Caco-2 (cell line): ENCODE measurements at regions not wholly inside any gene's neighbourhood (a gene's known extent, or its start where the extent isn't known, plus 50 kb on each side); places are given as distances from the start of the nearest gene placed in this dataset.

Experiments used
- BruUV-seq: library from RNA; stranded (reverse); fragments of 400-500 nt; replicated peaks from 2 replicates; lab custom pipeline; 2021; lab: Mats Ljungman, UMichigan
- CTCF ChIA-PET: fragments of 300-600 bp; sonication (Branson Sonifier 250); formaldehyde crosslinking; loops from one replicate; lab custom pipeline; 2022; ENCODE audit warnings: antibody characterized with exemption; lab: Charles Lee
- POLR2A ChIA-PET: fragments of 300-600 bp; sonication (Branson Sonifier 250); formaldehyde crosslinking; loops from one replicate; lab custom pipeline; 2022; ENCODE audit warnings: antibody characterized with exemption; lab: Charles Lee
- DNase-seq, 2 experiments: peaks; one replicate each; pipeline versions ENCODE4 v3.0.0 to v3.0.0-alpha.2; 2020 to 2022
- H3K27me3 ChIP-seq: replicated peaks from 2 replicates; pipeline ENCODE4 v1.6.0; 2011; ENCODE audit warnings: low read length; ENCODE audit not compliant: control insufficient read depth, insufficient read depth
- H3K36me3 ChIP-seq: 2 replicates; pipeline ENCODE4 v1.5.1; 2011; ENCODE audit warnings: low read length; ENCODE audit not compliant: control insufficient read depth, insufficient read depth
- H3K4me1 ChIP-seq: fragments of 250-450 bp; sonication (Bioruptor Pico); 2 replicates; pipeline ENCODE4 v1.5.1; 2020; ENCODE audit warnings: mild to moderate bottlenecking
- H3K4me3 ChIP-seq: 2 replicates; pipeline ENCODE4 v1.5.1; 2011; ENCODE audit warnings: low read depth, mild to moderate bottlenecking, control low read depth, low read length
- H3K9me3 ChIP-seq: fragments of 250-450 bp; sonication (Bioruptor Pico); 2 replicates; pipeline ENCODE4 v1.5.1; 2020; ENCODE audit warnings: mild to moderate bottlenecking, moderate library complexity
- H3K27ac Mint-ChIP-seq: one replicate; pipeline ENCODE4 v1.8.0; 2022; ENCODE audit warnings: mixed read lengths; ENCODE audit not compliant: unreplicated experiment
- H3K27me3 Mint-ChIP-seq: one replicate; pipeline ENCODE4 v1.8.0; 2022; ENCODE audit warnings: mixed read lengths; ENCODE audit not compliant: insufficient read depth, unreplicated experiment
- H3K36me3 Mint-ChIP-seq: one replicate; pipeline ENCODE4 v1.8.0; 2022; ENCODE audit warnings: mild to moderate bottlenecking, mixed read lengths; ENCODE audit not compliant: insufficient read depth, unreplicated experiment
- H3K4me1 Mint-ChIP-seq: one replicate; pipeline ENCODE4 v1.8.0; 2022; ENCODE audit warnings: low read depth, mixed read lengths; ENCODE audit not compliant: unreplicated experiment
- H3K4me3 Mint-ChIP-seq: one replicate; pipeline ENCODE4 v1.8.0; 2022; ENCODE audit warnings: mild to moderate bottlenecking, moderate library complexity, mixed read lengths; ENCODE audit not compliant: unreplicated experiment
- H3K9me3 Mint-ChIP-seq: one replicate; pipeline ENCODE4 v1.8.0; 2022; ENCODE audit warnings: mixed read lengths; ENCODE audit not compliant: unreplicated experiment
- CTCF ChIP-seq, 2 experiments: fragments of 200-600 bp in 1 of 2; IDR thresholded peaks; 1 replicate in 1 of 2; 2 replicates in 1 of 2; pipeline versions ENCODE4 v1.5.1 to v1.8.0; 2011 to 2022; ENCODE audit warnings: antibody characterized with exemption in 1 of 2, control low read depth in 1 of 2, inconsistent platforms in 1 of 2, low read depth in 1 of 2, low read length in 1 of 2, mild to moderate bottlenecking in 1 of 2, moderate library complexity in 1 of 2; ENCODE audit not compliant: insufficient read depth in 1 of 2, severe bottlenecking in 1 of 2, unreplicated experiment in 1 of 2
- intact Hi-C: fragments of 100-400 bp; cut with micrococcal nuclease; formaldehyde crosslinking; loops from one replicate; pipeline ENCODE4 v1.10.0; 2022; ENCODE audit not compliant: unreplicated experiment

DNA sequence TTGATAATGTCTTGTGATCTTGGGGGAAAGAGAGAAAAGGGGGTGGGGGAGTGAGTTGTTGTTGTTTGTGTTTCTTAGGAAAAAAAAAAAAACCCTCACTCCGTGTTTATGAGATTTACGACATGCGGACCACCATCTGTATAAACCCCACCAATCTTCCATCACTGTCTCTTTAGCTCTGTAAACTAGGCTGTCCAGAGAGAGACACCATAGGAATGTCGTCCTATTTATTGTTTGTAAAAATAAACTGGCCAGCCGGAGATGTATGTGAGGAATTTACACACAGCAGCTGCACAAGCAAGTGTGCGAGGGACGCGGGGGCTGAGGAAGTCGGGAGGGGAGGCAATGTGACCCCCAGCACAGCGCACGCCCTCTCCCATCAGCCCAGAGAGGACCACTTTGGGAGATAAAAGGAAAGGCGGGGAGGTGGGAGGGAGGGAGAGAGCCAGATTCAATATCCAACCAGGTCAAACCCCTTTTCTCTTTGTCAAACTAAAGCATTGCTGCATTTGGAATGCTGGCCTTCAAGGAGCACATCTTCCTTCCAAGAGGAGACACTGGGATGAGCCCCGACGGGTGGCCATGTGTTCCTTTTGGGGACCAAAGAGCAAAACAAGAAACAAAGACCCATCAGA is 136.2 kb upstream of the SALL1 start:
- no peak for DNase-seq
- H3K9me3 Mint-ChIP-seq: no peaks in the 10 kb centered on the region
- ChIA-PET POLR2A (no interaction called here), CTCF (no interaction called here)
- Histone ChIP-seq H3K9me3 (no peaks in the 10 kb centered on the region), H3K4me1 (no peaks in the 10 kb centered on the region), H3K27me3 (no peaks in the 10 kb centered on the region), H3K36me3 (no peaks in the 10 kb centered on the region), H3K4me3 (no peak overlapping the region)
- no peaks in the 10 kb centered on the region for H3K4me1 Mint-ChIP-seq
- no peak for TF ChIP-seq CTCF (IDR thresholded peaks at IDR 0.05; ENCODE audit: insufficient read depth in 1 of 2, low read depth in 1 of 2, low read length in 1 of 2, severe bottlenecking in 1 of 2, unreplicated experiment in 1 of 2)
- no peaks in the 10 kb centered on the region for H3K36me3 Mint-ChIP-seq
- no peak overlapping the region for H3K4me3 Mint-ChIP-seq
- no TSS peak for BruUV-seq
- peaks cover 6% of the 10 kb centered on the region for H3K27me3 Mint-ChIP-seq
- intact Hi-C loops: no loop called here
- H3K27ac Mint-ChIP-seq: no peak overlapping the region

GRCh38 chr16:51286272-51286671 is 135.2 kb upstream of the SALL1 start:
- no peaks in the 10 kb centered on the region for H3K36me3 Mint-ChIP-seq
- H3K4me1 Mint-ChIP-seq: no peaks in the 10 kb centered on the region
- peaks cover 6% of the 10 kb centered on the region for H3K27me3 Mint-ChIP-seq
- CTCF ChIA-PET: no interaction called here
- Histone ChIP-seq H3K27me3 (no peaks in the 10 kb centered on the region), H3K4me1 (no peaks in the 10 kb centered on the region), H3K4me3 (no peak overlapping the region), H3K9me3 (no peaks in the 10 kb centered on the region), H3K36me3 (no peaks in the 10 kb centered on the region)
- H3K27ac Mint-ChIP-seq: no peak overlapping the region
- POLR2A ChIA-PET: no interaction called here
- TF ChIP-seq CTCF (IDR thresholded peaks at IDR 0.05; ENCODE audit: insufficient read depth in 1 of 2, low read depth in 1 of 2, low read length in 1 of 2, severe bottlenecking in 1 of 2, unreplicated experiment in 1 of 2): no peak
- H3K9me3 Mint-ChIP-seq: no peaks in the 10 kb centered on the region
- intact Hi-C loops: no loop called here
- no TSS peak for BruUV-seq
- no peak overlapping the region for H3K4me3 Mint-ChIP-seq
- DNase-seq: no peak

GRCh38 chr16:51276336-51276735 is 125.3 kb upstream of the SALL1 start:
- H3K27me3 ChIP-seq: no peaks in the 10 kb centered on the region
- intact Hi-C loops: no loop called here
- no peaks in the 10 kb centered on the region for H3K9me3 ChIP-seq
- no peaks in the 10 kb centered on the region for H3K36me3 Mint-ChIP-seq
- no peak overlapping the region for H3K4me3 Mint-ChIP-seq
- H3K27me3 Mint-ChIP-seq: peaks cover 3% of the 10 kb centered on the region
- no peaks in the 10 kb centered on the region for H3K9me3 Mint-ChIP-seq
- no peak for DNase-seq
- H3K4me1 Mint-ChIP-seq: no peaks in the 10 kb centered on the region
- BruUV-seq: no TSS peak
- ChIA-PET POLR2A (no interaction called here), CTCF (no interaction called here)
- H3K4me1 ChIP-seq: no peaks in the 10 kb centered on the region
- TF ChIP-seq CTCF (IDR thresholded peaks at IDR 0.05; ENCODE audit: insufficient read depth in 1 of 2, low read depth in 1 of 2, low read length in 1 of 2, severe bottlenecking in 1 of 2, unreplicated experiment in 1 of 2): no peak
- H3K36me3 ChIP-seq: no peaks in the 10 kb centered on the region
- H3K27ac Mint-ChIP-seq: no peak overlapping the region
- H3K4me3 ChIP-seq: no peak overlapping the region
